Osteocyte (in vitro differentiated cells): ENCODE measurements at regions not wholly inside any gene's neighbourhood (a gene's known extent, or its start where the extent isn't known, plus 50 kb on each side); places are given as distances from the start of the nearest gene placed in this dataset.

ENCODE experiments used
- DNase-seq: peaks from one replicate; pipeline ENCODE4 v3.0.0; 2021; ENCODE audit warnings: mixed read lengths; ENCODE audit not compliant: unreplicated experiment; ENCODE audit errors: extremely low spot score
- H3K27ac Mint-ChIP-seq: one replicate; pipeline ENCODE4 v1.8.0; 2021; ENCODE audit warnings: mild to moderate bottlenecking, mixed read lengths; ENCODE audit not compliant: unreplicated experiment
- H3K27me3 Mint-ChIP-seq: one replicate; pipeline ENCODE4 v1.8.0; 2021; ENCODE audit warnings: mixed read lengths; ENCODE audit not compliant: unreplicated experiment
- H3K36me3 Mint-ChIP-seq: one replicate; pipeline ENCODE4 v1.8.0; 2021; ENCODE audit warnings: mixed read lengths; ENCODE audit not compliant: unreplicated experiment
- H3K4me1 Mint-ChIP-seq: one replicate; pipeline ENCODE4 v1.8.0; 2021; ENCODE audit warnings: mixed read lengths; ENCODE audit not compliant: unreplicated experiment
- H3K4me3 Mint-ChIP-seq: one replicate; pipeline ENCODE4 v1.8.0; 2021; ENCODE audit warnings: mild to moderate bottlenecking, moderate library complexity, mixed read lengths; ENCODE audit not compliant: unreplicated experiment
- H3K9me3 Mint-ChIP-seq: one replicate; pipeline ENCODE4 v1.8.0; 2021; ENCODE audit warnings: mixed read lengths; ENCODE audit not compliant: unreplicated experiment
- TF ChIP-seq, protein P1 (sequence below): fragments of 200-600 bp; sonication (generic); IDR thresholded peaks from 2 replicates; pipeline ENCODE4 v1.5.0; 2021; ENCODE audit warnings: antibody characterized with exemption, mild to moderate bottlenecking, moderate library complexity

DNA sequence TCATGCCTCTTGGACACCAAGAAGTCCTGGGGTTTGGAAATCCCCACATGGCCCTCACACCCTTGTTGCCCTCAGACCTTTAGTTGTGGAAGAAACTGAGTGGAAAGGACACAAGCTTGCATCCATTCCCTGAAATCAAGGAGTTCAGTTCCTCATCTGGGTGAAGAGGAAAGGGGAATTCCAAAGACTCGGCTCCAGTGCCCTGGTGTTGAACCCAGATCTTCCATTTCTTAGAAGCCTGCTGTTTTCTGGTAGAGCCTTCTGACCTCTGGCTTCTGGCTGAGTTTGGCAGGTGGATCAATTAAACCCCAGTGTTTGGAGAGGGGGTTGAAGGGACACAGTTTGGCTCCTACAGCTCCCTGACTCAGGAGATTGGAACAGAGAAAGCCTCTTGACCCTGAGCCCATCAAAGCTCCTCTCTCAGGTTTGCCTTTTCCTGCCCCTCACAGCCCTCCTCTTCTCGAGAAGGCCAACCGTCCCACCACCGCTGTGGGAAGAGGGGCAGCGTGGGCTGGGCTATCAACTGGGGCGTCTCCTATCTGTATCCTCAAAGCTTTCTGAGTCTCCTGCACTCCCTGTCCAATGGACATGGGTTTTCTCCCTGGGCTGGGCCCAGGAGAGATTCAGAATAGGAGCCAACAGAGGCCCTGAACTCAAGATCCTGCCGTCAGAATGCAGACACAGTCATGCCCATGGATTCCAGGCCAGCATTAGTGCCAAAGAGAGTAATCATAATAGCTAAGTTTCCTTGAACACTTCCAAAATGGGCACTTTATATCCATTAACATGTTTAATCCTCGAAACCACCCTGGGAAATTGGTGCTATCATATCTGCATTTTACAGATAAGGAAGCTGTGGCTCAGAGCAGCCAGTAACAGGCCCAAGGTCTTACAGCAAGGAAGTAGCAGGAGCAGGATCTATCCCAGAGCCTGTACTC lies 146.2 kb downstream of the VEGFA start:
- Mint-ChIP-seq H3K4me3 (no peak overlapping the region), H3K27ac (no peak overlapping the region), H3K4me1 (peaks cover 4% of the 10 kb centered on the region), H3K36me3 (no peaks in the 10 kb centered on the region), H3K9me3 (no peaks in the 10 kb centered on the region), H3K27me3 (peaks cover 7% of the 10 kb centered on the region)
- TF ChIP-seq, protein P1, sequence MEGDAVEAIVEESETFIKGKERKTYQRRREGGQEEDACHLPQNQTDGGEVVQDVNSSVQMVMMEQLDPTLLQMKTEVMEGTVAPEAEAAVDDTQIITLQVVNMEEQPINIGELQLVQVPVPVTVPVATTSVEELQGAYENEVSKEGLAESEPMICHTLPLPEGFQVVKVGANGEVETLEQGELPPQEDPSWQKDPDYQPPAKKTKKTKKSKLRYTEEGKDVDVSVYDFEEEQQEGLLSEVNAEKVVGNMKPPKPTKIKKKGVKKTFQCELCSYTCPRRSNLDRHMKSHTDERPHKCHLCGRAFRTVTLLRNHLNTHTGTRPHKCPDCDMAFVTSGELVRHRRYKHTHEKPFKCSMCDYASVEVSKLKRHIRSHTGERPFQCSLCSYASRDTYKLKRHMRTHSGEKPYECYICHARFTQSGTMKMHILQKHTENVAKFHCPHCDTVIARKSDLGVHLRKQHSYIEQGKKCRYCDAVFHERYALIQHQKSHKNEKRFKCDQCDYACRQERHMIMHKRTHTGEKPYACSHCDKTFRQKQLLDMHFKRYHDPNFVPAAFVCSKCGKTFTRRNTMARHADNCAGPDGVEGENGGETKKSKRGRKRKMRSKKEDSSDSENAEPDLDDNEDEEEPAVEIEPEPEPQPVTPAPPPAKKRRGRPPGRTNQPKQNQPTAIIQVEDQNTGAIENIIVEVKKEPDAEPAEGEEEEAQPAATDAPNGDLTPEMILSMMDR = no peak
- no peak for DNase-seq

DNA sequence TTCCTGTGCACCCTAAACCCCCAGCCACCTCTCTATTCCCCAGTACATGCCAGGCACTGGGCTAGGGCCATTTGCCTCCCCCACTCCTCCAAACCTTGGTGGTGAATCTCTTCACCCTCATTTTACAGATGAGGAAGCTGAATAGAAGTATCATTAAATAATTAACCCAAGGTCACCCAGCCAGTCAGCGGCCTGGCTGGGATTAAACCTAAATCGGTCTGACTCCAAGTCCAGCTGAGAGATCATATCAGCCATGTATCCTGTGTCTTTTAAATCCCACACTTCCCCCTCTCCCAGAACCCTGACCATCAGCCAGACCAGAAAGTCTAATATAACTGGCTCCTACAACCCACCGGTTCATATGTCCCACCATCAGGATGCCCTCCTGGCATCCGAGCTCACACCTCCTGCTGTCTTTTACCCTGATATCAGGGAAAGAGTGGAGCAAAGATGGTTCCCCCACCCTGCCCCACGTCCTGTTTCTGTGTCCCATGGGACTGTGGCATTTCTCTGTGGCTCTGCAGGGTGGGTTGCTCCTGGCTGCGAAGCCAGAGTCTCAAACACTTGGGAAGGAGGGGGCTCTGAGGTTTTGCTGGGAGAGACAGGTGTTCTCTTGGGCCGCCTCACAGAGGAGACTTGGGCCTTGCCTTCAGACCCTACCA lies 145.3 kb downstream of the VEGFA start:
- Mint-ChIP-seq H3K27me3 (peaks cover 7% of the 10 kb centered on the region), H3K4me3 (no peak overlapping the region), H3K36me3 (no peaks in the 10 kb centered on the region), H3K27ac (no peak overlapping the region), H3K9me3 (no peaks in the 10 kb centered on the region), H3K4me1 (peaks cover 12% of the 10 kb centered on the region)
- TF ChIP-seq, protein P1 = no peak
- DNase-seq = no peak

DNA sequence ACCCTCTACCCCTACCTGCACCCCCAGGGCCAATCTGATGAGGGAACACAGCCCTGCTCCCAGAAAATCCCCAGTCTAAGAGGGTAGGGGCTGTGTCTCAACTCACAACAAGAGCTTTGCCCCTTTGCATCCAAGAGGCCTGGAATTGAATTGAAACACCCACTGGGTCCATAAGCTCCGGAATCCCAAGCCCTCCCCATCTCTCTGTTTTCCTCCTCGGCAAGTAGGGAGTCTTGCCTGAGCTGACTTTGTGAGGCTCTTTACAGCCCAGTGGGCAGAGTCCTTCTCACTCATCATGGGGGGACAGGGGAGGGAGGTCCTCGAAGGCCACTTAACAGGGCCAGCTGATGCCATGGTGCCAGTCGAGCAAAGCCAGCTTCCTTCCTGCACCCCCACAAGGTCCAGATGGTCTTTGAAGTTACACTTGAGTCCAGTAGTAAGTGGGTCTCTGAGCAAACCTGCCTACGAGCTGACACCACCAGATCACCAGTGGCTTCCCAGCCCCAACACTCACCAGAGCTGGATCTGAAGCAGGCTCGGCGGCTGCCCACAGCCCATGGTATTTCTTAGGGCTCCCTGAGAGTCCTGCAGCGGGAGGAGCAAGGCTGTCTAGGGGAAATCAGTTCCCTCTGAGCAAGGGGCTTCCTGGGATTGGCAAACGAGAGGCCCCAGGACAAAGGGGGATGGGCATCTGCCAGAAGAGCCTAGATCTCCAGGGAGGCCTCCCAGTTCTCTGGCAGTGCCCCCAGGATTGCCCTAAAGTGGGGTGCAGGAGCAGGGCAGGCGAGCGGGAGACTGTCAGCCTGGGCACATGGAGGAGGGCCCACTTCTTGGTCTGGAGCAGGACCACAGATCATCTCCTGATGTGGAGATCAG lies 144.5 kb downstream of the VEGFA start:
- Mint-ChIP-seq H3K27ac (no peak overlapping the region), H3K9me3 (no peaks in the 10 kb centered on the region), H3K4me1 (peaks cover 12% of the 10 kb centered on the region)

DNA sequence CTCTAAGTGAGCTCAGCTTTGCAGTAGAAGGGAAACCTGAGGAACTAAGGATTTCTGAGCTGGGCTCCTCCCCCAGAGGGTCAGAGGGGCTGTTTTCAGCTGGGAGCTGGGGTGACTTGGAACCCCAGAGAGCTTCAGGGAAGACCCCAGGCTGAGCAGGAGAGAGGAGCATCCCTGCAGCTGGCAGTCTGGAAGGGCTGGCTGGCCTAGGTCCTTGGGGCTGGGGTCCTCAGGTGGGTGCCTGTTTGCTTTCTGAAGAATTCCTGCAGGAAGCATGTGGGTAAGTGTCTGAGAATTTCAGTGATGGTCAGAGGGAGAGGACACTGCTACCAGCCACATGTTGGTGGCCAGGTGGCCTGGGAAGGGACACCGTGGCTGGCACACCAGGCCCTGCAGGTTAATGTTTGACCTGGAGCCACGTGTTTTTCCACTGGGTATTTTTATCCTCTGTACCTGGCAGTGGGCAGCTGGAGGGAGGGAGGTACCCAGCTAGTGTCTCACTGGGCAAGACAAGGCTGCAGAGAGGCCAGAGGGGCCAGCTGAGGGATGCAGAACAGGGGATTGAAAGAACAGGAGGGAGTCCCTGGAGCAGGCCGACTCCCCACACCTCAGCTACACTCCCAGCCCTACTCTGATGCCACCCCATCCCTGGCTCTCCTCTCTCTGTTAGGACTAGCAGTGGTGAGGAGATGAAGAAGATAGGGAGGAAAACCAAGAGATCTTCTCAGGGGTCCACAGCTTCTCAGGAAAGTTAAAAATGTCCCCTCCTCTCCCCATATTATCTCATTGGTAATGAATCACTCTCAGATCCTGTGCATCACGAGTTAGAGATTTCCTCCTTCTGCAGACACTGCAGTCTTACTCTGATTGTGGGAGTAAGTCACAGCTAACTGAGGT lies 143.6 kb downstream of the VEGFA start:
- H3K36me3 Mint-ChIP-seq = no peaks in the 10 kb centered on the region
- peaks cover 12% of the 10 kb centered on the region for H3K4me1 Mint-ChIP-seq
- TF ChIP-seq, protein P1 = no peak
- DNase-seq = no peak
- H3K9me3 Mint-ChIP-seq = no peaks in the 10 kb centered on the region
- no peaks in the 10 kb centered on the region for H3K27me3 Mint-ChIP-seq
- H3K27ac Mint-ChIP-seq = no peak overlapping the region
- no peak overlapping the region for H3K4me3 Mint-ChIP-seq

More for the DNA sequence above, 144.5 kb downstream of the VEGFA start:
- H3K27me3 Mint-ChIP-seq = peaks cover under 1% of the 10 kb centered on the region
- no peak for DNase-seq
- no peak overlapping the region for H3K4me3 Mint-ChIP-seq
- H3K36me3 Mint-ChIP-seq = no peaks in the 10 kb centered on the region
- TF ChIP-seq, protein P1 = no peak
